ENCODE measurements at regions not wholly inside any gene's neighbourhood (a gene's known extent, or its start where the extent isn't known, plus 50 kb on each side); places are given as distances from the start of the nearest gene placed in this dataset.

GRCh38 chr6:14824484-14825275 lies 421.2 kb upstream of the JARID2 start:
- Histone ChIP-seq H3K27ac (ENCODE audit: low read length) (peak overlapping the region; percentile 32), H3K27me3 (ENCODE audit: control insufficient read depth, insufficient read depth, low read length) (peaks cover 1% of the 10 kb centered on the region; the same call in 1 of the 2 replicates), H3K4me1 (ENCODE audit: control insufficient read depth, insufficient read depth, low read length) (peaks cover 1% of the 10 kb centered on the region; the same call in 1 of the 2 replicates), H3K36me3 (ENCODE audit: control insufficient read depth, insufficient read depth, low read length) (no peaks in the 10 kb centered on the region), H3K9me3 (ENCODE audit: control insufficient read depth, insufficient read depth, low read length) (no peaks in the 10 kb centered on the region), H3K4me3 (ENCODE audit: low read length) (no peak overlapping the region)
- no CpG with 5 or more reads among the region's 10 CpGs for WGBS (ENCODE audit: insufficient coverage, insufficient read length)
- no peak for DNase-seq (ENCODE audit: low read depth, low spot score)

DNA sequence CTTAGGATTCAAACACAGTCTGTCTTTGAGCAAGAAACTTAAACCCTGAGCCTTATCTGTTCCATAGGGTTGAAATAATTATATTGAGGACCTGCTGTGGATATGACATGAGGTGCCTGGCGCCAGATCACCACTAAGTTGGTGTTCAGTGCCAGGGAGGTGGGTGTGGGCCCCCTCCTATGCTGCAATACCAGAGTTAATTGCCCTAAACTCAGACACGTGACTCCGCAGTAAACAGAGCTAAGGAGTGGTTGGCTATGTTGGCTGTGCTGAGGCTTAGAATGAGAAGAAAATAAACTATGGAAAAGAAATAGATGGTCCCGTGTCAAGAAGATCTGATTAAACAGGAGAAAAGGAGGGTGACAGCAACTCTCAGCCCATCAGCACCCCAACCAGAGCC lies 419.4 kb upstream of the JARID2 start:
- Histone ChIP-seq H3K4me1 (ENCODE audit: control insufficient read depth, insufficient read depth, low read length) (peaks cover 1% of the 10 kb centered on the region; the same call in 1 of the 2 replicates), H3K9me3 (ENCODE audit: control insufficient read depth, insufficient read depth, low read length) (no peaks in the 10 kb centered on the region), H3K4me3 (ENCODE audit: low read length) (no peak overlapping the region), H3K36me3 (ENCODE audit: control insufficient read depth, insufficient read depth, low read length) (no peaks in the 10 kb centered on the region), H3K27me3 (ENCODE audit: control insufficient read depth, insufficient read depth, low read length) (peaks cover 1% of the 10 kb centered on the region; the same call in 1 of the 2 replicates), H3K27ac (ENCODE audit: low read length) (no peak overlapping the region)
- WGBS (ENCODE audit: insufficient coverage, insufficient read length) = no CpG with 5 or more reads among the region's 4 CpGs
- no peak for DNase-seq (ENCODE audit: low read depth, low spot score)

GRCh38 chr6:14827354-14827753 lies 418.5 kb upstream of the JARID2 start:
- no peak for DNase-seq (ENCODE audit: low read depth, low spot score)

DNA sequence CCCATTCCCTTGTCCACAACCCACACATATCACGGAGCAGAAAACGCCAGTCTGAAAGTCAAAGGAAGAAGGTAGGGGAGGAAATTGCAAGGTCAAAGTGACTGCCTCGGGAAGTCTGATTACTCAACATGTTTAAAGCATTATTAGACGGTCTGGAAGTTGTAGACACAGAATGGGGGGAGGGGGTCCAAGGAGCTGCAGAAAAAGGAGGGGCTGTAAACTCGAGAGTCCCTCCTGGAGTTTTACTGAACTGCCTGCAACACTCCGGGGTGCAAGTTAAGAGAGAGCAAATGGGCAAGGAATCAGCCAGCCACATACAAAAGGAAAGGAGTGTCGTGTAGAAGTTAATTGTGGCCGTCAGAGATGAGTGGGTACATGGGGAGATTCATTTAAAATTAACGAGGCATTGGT lies 417.7 kb upstream of the JARID2 start:
- peaks cover 1% of the 10 kb centered on the region; the same call in 1 of the 2 replicates for H3K4me1 ChIP-seq (ENCODE audit: control insufficient read depth, insufficient read depth, low read length)
- DNase-seq (ENCODE audit: low read depth, low spot score) = no peak
- no peak overlapping the region for H3K4me3 ChIP-seq (ENCODE audit: low read length)
- no peak overlapping the region for H3K27ac ChIP-seq (ENCODE audit: low read length)
- no peaks in the 10 kb centered on the region for H3K9me3 ChIP-seq (ENCODE audit: control insufficient read depth, insufficient read depth, low read length)
- H3K36me3 ChIP-seq (ENCODE audit: control insufficient read depth, insufficient read depth, low read length) = no peaks in the 10 kb centered on the region
- WGBS (ENCODE audit: insufficient coverage, insufficient read length) = no CpG with 5 or more reads among the region's 9 CpGs
- H3K27me3 ChIP-seq (ENCODE audit: control insufficient read depth, insufficient read depth, low read length) = peaks cover 1% of the 10 kb centered on the region; the same call in 1 of the 2 replicates

More at GRCh38 chr6:14827354-14827753, 418.5 kb upstream of the JARID2 start:
- H3K4me1 ChIP-seq (ENCODE audit: control insufficient read depth, insufficient read depth, low read length) = peaks cover 1% of the 10 kb centered on the region; the same call in 1 of the 2 replicates
- no peak overlapping the region for H3K27ac ChIP-seq (ENCODE audit: low read length)
- H3K27me3 ChIP-seq (ENCODE audit: control insufficient read depth, insufficient read depth, low read length) = peaks cover 1% of the 10 kb centered on the region; the same call in 1 of the 2 replicates
- no peak overlapping the region for H3K4me3 ChIP-seq (ENCODE audit: low read length)
- H3K36me3 ChIP-seq (ENCODE audit: control insufficient read depth, insufficient read depth, low read length) = no peaks in the 10 kb centered on the region
- H3K9me3 ChIP-seq (ENCODE audit: control insufficient read depth, insufficient read depth, low read length) = no peaks in the 10 kb centered on the region
- no CpG with 5 or more reads among the region's 10 CpGs for WGBS (ENCODE audit: insufficient coverage, insufficient read length)

DNA sequence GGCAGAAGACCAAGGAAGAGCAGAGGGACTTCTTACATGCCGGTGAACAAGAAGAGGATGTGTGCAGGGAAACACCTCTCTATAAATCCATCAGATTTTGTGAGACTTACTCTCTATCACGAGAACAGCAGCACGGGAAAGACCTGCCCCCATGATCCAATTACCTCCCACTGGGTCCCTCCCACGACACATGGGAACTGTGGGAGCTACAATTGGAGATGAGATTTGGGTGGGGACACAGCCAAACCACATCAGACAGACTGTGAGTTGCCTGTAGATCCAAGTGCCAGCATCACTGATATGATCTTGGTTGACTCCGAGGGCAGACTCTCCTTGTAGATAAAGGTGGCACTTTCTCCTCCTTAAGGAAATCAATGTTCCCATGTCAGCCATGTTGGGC lies 414.8 kb upstream of the JARID2 start:
- H3K36me3 ChIP-seq (ENCODE audit: control insufficient read depth, insufficient read depth, low read length) = no peaks in the 10 kb centered on the region
- no peak overlapping the region for H3K27ac ChIP-seq (ENCODE audit: low read length)
- H3K4me3 ChIP-seq (ENCODE audit: low read length) = no peak overlapping the region
- no CpG with 5 or more reads among the region's 5 CpGs for WGBS (ENCODE audit: insufficient coverage, insufficient read length)
- DNase-seq (ENCODE audit: low read depth, low spot score) = no peak
- peaks cover 1% of the 10 kb centered on the region; the same call in 1 of the 2 replicates for H3K4me1 ChIP-seq (ENCODE audit: control insufficient read depth, insufficient read depth, low read length)
- peaks cover 1% of the 10 kb centered on the region; the same call in 1 of the 2 replicates for H3K27me3 ChIP-seq (ENCODE audit: control insufficient read depth, insufficient read depth, low read length)
- H3K9me3 ChIP-seq (ENCODE audit: control insufficient read depth, insufficient read depth, low read length) = no peaks in the 10 kb centered on the region

GRCh38 chr6:14831937-14832336 lies 413.9 kb upstream of the JARID2 start:
- no peak overlapping the region for H3K27ac ChIP-seq (ENCODE audit: low read length)
- DNase-seq (ENCODE audit: low read depth, low spot score) = no peak
- peaks cover 1% of the 10 kb centered on the region; the same call in 1 of the 2 replicates for H3K4me1 ChIP-seq (ENCODE audit: control insufficient read depth, insufficient read depth, low read length)
- no CpG with 5 or more reads among the region's 6 CpGs for WGBS (ENCODE audit: insufficient coverage, insufficient read length)
- no peaks in the 10 kb centered on the region for H3K9me3 ChIP-seq (ENCODE audit: control insufficient read depth, insufficient read depth, low read length)
- H3K36me3 ChIP-seq (ENCODE audit: control insufficient read depth, insufficient read depth, low read length) = no peaks in the 10 kb centered on the region
- H3K27me3 ChIP-seq (ENCODE audit: control insufficient read depth, insufficient read depth, low read length) = peaks cover 1% of the 10 kb centered on the region; the same call in 1 of the 2 replicates
- no peak overlapping the region for H3K4me3 ChIP-seq (ENCODE audit: low read length)

- Histone ChIP-seq H3K36me3 (ENCODE audit: control insufficient read depth, insufficient read depth, low read length) (no peaks in the 10 kb centered on the region), H3K4me1 (ENCODE audit: control insufficient read depth, insufficient read depth, low read length) (peaks cover 1% of the 10 kb centered on the region; the same call in 1 of the 2 replicates), H3K27ac (ENCODE audit: low read length) (no peak overlapping the region), H3K4me3 (ENCODE audit: low read length) (no peak overlapping the region), H3K27me3 (ENCODE audit: control insufficient read depth, insufficient read depth, low read length) (peaks cover 1% of the 10 kb centered on the region; the same call in 1 of the 2 replicates), H3K9me3 (ENCODE audit: control insufficient read depth, insufficient read depth, low read length) (no peaks in the 10 kb centered on the region)
- no peak for DNase-seq (ENCODE audit: low read depth, low spot score)
- WGBS (ENCODE audit: insufficient coverage, insufficient read length) = no CpG with 5 or more reads among the region's 2 CpGs
Measured at GRCh38 chr6:14832427-14832826, 413.4 kb upstream of the JARID2 start.

GRCh38 chr6:14834851-14835530 lies 410.9 kb upstream of the JARID2 start:
- no peak for DNase-seq (ENCODE audit: low read depth, low spot score)
- WGBS (ENCODE audit: insufficient coverage, insufficient read length) = no CpG with 5 or more reads among the region's 4 CpGs
- Histone ChIP-seq H3K9me3 (ENCODE audit: control insufficient read depth, insufficient read depth, low read length) (no peaks in the 10 kb centered on the region), H3K36me3 (ENCODE audit: control insufficient read depth, insufficient read depth, low read length) (no peaks in the 10 kb centered on the region), H3K4me3 (ENCODE audit: low read length) (no peak overlapping the region), H3K27ac (ENCODE audit: low read length) (no peak overlapping the region), H3K27me3 (ENCODE audit: control insufficient read depth, insufficient read depth, low read length) (no peaks in the 10 kb centered on the region), H3K4me1 (ENCODE audit: control insufficient read depth, insufficient read depth, low read length) (no peaks in the 10 kb centered on the region; the same call in 1 of the 2 replicates)

GRCh38 chr6:14837435-14837834 lies 408.4 kb upstream of the JARID2 start:
- no peaks in the 10 kb centered on the region for H3K9me3 ChIP-seq (ENCODE audit: control insufficient read depth, insufficient read depth, low read length)
- H3K36me3 ChIP-seq (ENCODE audit: control insufficient read depth, insufficient read depth, low read length) = no peaks in the 10 kb centered on the region
- DNase-seq (ENCODE audit: low read depth, low spot score) = no peak
- H3K4me3 ChIP-seq (ENCODE audit: low read length) = no peak overlapping the region
- H3K27me3 ChIP-seq (ENCODE audit: control insufficient read depth, insufficient read depth, low read length) = no peaks in the 10 kb centered on the region
- no peak overlapping the region for H3K27ac ChIP-seq (ENCODE audit: low read length)
- no CpG with 5 or more reads among the region's 3 CpGs for WGBS (ENCODE audit: insufficient coverage, insufficient read length)
- no peaks in the 10 kb centered on the region for H3K4me1 ChIP-seq (ENCODE audit: control insufficient read depth, insufficient read depth, low read length)

GRCh38 chr6:14838133-14838583 lies 407.7 kb upstream of the JARID2 start:
- Histone ChIP-seq H3K9me3 (ENCODE audit: control insufficient read depth, insufficient read depth, low read length) (no peaks in the 10 kb centered on the region), H3K27me3 (ENCODE audit: control insufficient read depth, insufficient read depth, low read length) (no peaks in the 10 kb centered on the region), H3K36me3 (ENCODE audit: control insufficient read depth, insufficient read depth, low read length) (no peaks in the 10 kb centered on the region), H3K4me1 (ENCODE audit: control insufficient read depth, insufficient read depth, low read length) (no peaks in the 10 kb centered on the region), H3K4me3 (ENCODE audit: low read length) (no peak overlapping the region), H3K27ac (ENCODE audit: low read length) (no peak overlapping the region)
- no CpG with 5 or more reads among the region's 4 CpGs for WGBS (ENCODE audit: insufficient coverage, insufficient read length)
- DNase-seq (ENCODE audit: low read depth, low spot score) = no peak
